ENCODE measurements at regions not wholly inside any gene's neighbourhood (a gene's known extent, or its start where the extent isn't known, plus 50 kb on each side); places are given as distances from the start of the nearest gene placed in this dataset.

DNA sequence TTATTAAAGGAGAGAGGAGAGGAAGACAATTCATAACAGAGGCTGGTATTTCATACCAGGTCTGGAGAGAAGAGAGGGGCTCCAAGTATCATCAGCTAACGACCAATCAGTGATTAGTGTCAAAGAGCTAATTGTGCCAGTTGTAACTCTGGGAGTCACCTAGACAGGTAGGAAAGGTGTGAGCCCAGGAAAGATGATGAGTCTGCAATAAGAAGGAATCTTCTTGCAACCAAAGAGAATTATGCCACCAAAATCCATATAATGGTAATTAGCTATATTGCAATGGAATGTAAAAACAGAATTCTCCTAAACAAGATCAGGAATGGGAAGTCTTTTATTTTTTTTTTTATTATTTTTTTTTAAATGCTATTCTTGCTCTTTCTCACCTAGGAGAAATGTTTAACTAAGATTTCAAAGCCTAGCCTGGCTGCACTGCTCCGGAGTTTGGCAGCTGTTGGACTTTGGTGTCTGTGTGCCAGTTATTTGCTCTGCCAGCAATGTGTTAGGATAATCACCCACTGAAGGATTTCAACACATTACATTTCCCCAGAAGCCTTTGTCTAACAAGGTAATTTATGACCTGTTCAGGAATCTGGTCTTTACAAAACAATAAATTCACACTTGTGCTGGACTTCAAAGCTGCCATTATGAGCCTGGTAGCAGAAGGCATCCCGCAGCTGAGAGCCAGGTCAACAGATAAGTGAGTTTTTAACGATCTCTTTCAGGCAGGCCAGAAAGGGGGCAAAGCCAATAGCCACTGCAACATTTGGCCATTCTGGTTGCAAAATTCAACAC lies 89.4 kb downstream of the FOXB1 start:
- Histone ChIP-seq H3K4me3 (no peak overlapping the region), H3K9me3 (no peaks in the 10 kb centered on the region), H3K4me1 (ENCODE audit: control insufficient read depth in 1 of 2, low read depth in 2 of 2) (no peaks in the 10 kb centered on the region), H3K27me3 (replicated peaks; ENCODE audit: insufficient read depth) (no peaks in the 10 kb centered on the region), H3K27ac (no peak overlapping the region), H3K36me3 (no peaks in the 10 kb centered on the region)
- TF ChIP-seq CTCF (IDR thresholded peaks at IDR 0.05) = no peak
- no peak for ATAC-seq (ENCODE audit: insufficient number of reproducible peaks, low FRiP score, low read depth)
- DNase-seq (ENCODE audit: low spot score) = no peak

GRCh38 chr15:60095711-60096110 lies 91.6 kb downstream of the FOXB1 start:
- no peaks in the 10 kb centered on the region for H3K27me3 ChIP-seq (replicated peaks; ENCODE audit: insufficient read depth)
- ATAC-seq (ENCODE audit: insufficient number of reproducible peaks, low FRiP score, low read depth) = no peak
- no peak for TF ChIP-seq CTCF (IDR thresholded peaks at IDR 0.05)

GRCh38 chr15:60096157-60096556 lies 92.0 kb downstream of the FOXB1 start:
- no peaks in the 10 kb centered on the region for H3K27me3 ChIP-seq (replicated peaks; ENCODE audit: insufficient read depth)
- no peak overlapping the region for H3K27ac ChIP-seq
- ATAC-seq (ENCODE audit: insufficient number of reproducible peaks, low FRiP score, low read depth) (no peak), DNase-seq (ENCODE audit: low spot score) (no peak)
- no peaks in the 10 kb centered on the region for H3K36me3 ChIP-seq
- H3K9me3 ChIP-seq = no peaks in the 10 kb centered on the region
- no peaks in the 10 kb centered on the region for H3K4me1 ChIP-seq (ENCODE audit: control insufficient read depth in 1 of 2, low read depth in 2 of 2)
- no peak for TF ChIP-seq CTCF (IDR thresholded peaks at IDR 0.05)
- H3K4me3 ChIP-seq = no peak overlapping the region

More at GRCh38 chr15:60095711-60096110, 91.6 kb downstream of the FOXB1 start:
- no peaks in the 10 kb centered on the region for H3K9me3 ChIP-seq
- no peaks in the 10 kb centered on the region for H3K36me3 ChIP-seq
- DNase-seq (ENCODE audit: low spot score) = no peak
- no peak overlapping the region for H3K27ac ChIP-seq
- H3K4me3 ChIP-seq = no peak overlapping the region
- H3K4me1 ChIP-seq (ENCODE audit: control insufficient read depth in 1 of 2, low read depth in 2 of 2) = no peaks in the 10 kb centered on the region

DNA sequence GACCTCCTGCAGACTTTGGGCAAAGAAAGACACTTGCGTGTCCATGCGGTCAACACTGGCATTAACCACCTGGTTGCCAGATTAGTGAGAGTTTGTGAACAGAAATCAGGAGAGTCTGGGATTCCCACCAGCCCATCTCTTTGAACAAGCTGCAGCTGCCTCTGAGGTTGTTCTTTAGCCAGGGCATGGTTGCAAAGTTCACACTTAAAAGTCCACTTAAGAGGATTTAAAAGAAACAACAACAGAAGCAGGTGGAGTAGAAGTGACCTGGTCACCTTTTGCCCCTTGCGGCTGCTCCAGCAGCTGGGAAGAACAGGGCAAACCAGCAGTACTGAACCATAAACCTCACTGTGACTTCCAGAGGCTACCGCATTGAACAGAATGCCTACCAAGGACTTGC lies 97.3 kb downstream of the FOXB1 start:
- Histone ChIP-seq H3K27me3 (replicated peaks; ENCODE audit: insufficient read depth) (no peaks in the 10 kb centered on the region), H3K4me1 (ENCODE audit: control insufficient read depth in 1 of 2, low read depth in 2 of 2) (no peaks in the 10 kb centered on the region), H3K27ac (no peak overlapping the region), H3K9me3 (no peaks in the 10 kb centered on the region), H3K36me3 (no peaks in the 10 kb centered on the region), H3K4me3 (no peak overlapping the region)
- no peak for TF ChIP-seq CTCF (IDR thresholded peaks at IDR 0.05)
- DNase-seq (ENCODE audit: low spot score) = no peak
- no peak for ATAC-seq (ENCODE audit: insufficient number of reproducible peaks, low FRiP score, low read depth)

DNA sequence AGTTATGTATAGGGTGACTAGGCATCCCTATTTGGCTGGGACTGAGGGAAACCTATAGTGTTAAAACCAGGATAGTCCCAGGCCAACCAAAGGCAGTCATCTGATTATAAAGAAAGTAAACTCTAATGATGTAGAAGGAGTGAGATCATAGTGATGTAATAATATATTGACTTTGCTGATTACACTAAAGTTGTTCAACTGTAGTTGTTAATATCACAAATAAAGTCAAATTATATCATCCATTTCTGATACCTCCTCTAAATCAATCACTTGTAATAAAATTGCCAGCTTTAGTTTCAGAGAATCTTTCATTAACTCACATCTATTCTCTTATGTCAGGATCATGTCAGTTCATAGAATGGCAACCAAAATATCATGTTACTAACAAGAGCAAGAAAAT lies 98.6 kb downstream of the FOXB1 start:
- no peaks in the 10 kb centered on the region for H3K27me3 ChIP-seq (replicated peaks; ENCODE audit: insufficient read depth)
- DNase-seq (ENCODE audit: low spot score) (no peak), ATAC-seq (ENCODE audit: insufficient number of reproducible peaks, low FRiP score, low read depth) (no peak)
- H3K36me3 ChIP-seq = no peaks in the 10 kb centered on the region
- no peak overlapping the region for H3K4me3 ChIP-seq
- no peaks in the 10 kb centered on the region for H3K9me3 ChIP-seq
- H3K4me1 ChIP-seq (ENCODE audit: control insufficient read depth in 1 of 2, low read depth in 2 of 2) = no peaks in the 10 kb centered on the region
- no peak overlapping the region for H3K27ac ChIP-seq
- no peak for TF ChIP-seq CTCF (IDR thresholded peaks at IDR 0.05)
